ENCODE measurements at regions not wholly inside any gene's neighbourhood (a gene's known extent, or its start where the extent isn't known, plus 50 kb on each side); places are given as distances from the start of the nearest gene placed in this dataset.

DNA sequence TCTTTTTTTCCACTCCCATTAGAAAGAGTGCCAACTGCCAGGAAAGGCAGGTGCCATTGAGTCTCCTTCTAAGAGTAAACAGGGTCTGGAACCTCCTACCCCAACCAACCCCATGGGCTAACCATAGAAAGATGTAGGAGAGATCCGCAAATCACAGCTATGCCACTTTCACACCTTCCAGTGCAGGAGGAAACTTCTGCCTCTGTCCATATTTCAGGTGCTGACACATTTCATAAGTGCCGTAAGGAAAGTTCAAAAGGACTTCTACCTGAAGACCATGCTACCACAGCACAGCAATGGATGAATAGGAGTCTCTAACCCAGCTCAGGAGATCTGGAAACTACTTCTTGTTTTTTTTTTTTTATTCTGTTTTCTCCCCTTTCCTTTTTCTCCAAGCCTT, 145.8 kb downstream of the FBXO8 start:
- ChIA-PET CTCF (ENCODE audit: low intra/inter-chr PET ratio) (no interaction called here), POLR2A (interaction anchor here (1.6 kb wide), 1 partner anchor 10 kb away, joined by 5 read pairs; no protein-coding TSS in a partner anchor)
- DNase-seq (ENCODE audit: extremely low read depth in 1 of 4, low spot score in 3 of 4): no peak
- H3K27ac ChIP-seq (ENCODE audit: extremely low read depth, low read depth, low read length): no peak overlapping the region
- H3K4me1 ChIP-seq (replicated peaks in 1 of 2; ENCODE audit: control insufficient read depth in 2 of 2, insufficient read depth in 2 of 2, low read length in 2 of 2): no peaks in the 10 kb centered on the region; a peak in 2 of 5 replicates
- TF ChIP-seq EHMT2 (IDR thresholded peaks at IDR 0.05): 0 out of 2 replicates have a peak, but pooled peaks have one; percentile 51
- TF ChIP-seq SNRNP70 (optimal IDR thresholded peaks at IDR 0.05; ENCODE audit: low read depth, low read length): no peak
- TF ChIP-seq, protein P1, sequence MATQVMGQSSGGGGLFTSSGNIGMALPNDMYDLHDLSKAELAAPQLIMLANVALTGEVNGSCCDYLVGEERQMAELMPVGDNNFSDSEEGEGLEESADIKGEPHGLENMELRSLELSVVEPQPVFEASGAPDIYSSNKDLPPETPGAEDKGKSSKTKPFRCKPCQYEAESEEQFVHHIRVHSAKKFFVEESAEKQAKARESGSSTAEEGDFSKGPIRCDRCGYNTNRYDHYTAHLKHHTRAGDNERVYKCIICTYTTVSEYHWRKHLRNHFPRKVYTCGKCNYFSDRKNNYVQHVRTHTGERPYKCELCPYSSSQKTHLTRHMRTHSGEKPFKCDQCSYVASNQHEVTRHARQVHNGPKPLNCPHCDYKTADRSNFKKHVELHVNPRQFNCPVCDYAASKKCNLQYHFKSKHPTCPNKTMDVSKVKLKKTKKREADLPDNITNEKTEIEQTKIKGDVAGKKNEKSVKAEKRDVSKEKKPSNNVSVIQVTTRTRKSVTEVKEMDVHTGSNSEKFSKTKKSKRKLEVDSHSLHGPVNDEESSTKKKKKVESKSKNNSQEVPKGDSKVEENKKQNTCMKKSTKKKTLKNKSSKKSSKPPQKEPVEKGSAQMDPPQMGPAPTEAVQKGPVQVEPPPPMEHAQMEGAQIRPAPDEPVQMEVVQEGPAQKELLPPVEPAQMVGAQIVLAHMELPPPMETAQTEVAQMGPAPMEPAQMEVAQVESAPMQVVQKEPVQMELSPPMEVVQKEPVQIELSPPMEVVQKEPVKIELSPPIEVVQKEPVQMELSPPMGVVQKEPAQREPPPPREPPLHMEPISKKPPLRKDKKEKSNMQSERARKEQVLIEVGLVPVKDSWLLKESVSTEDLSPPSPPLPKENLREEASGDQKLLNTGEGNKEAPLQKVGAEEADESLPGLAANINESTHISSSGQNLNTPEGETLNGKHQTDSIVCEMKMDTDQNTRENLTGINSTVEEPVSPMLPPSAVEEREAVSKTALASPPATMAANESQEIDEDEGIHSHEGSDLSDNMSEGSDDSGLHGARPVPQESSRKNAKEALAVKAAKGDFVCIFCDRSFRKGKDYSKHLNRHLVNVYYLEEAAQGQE (IDR thresholded peaks at IDR 0.05; ENCODE audit: borderline replicate concordance): peak; percentile 76
- TF ChIP-seq, protein P1 (CRISPR knock-in tag; IDR thresholded peaks at IDR 0.05; ENCODE audit: low read depth): no peak
- H4K20me1 ChIP-seq (replicated peaks; ENCODE audit: control insufficient read depth, insufficient read depth, low read length): no peaks in the 10 kb centered on the region
- no peaks in the 10 kb centered on the region for H3K9me1 ChIP-seq (ENCODE audit: control insufficient read depth, insufficient read depth, low read length)
- in situ Hi-C loops (cut with MboI): no loop called here
- no TSS peak for BruUV-seq (replicated peaks)
- intact Hi-C loops (cut with micrococcal nuclease): no loop called here
- no peaks in the 10 kb centered on the region for H3K9me3 ChIP-seq (replicated peaks; ENCODE audit: control insufficient read depth, insufficient read depth, low read depth, low read length)
- no peak overlapping the region for H3K9ac ChIP-seq (ENCODE audit: insufficient read depth in 1 of 2, low read depth in 2 of 2, low read length in 2 of 2)
- H3K4me3 ChIP-seq: no peak overlapping the region
- no peak overlapping the region for H3K4me2 ChIP-seq (ENCODE audit: insufficient read depth, low read length)
- no peak for FAIRE-seq
- no peak overlapping the region for H2AFZ ChIP-seq (ENCODE audit: low read depth, low read length)
- no peaks in the 10 kb centered on the region for H3K79me2 ChIP-seq (ENCODE audit: control insufficient read depth, insufficient read depth, low read length)
- 47% methylated on average over 2 of the region's 2 CpGs for WGBS (ENCODE audit: insufficient coverage, low coverage, missing lambda C conversion rate)
- ATAC-seq: no peak
- H3K36me3 ChIP-seq (ENCODE audit: control insufficient read depth, insufficient read depth, low read length): no peaks in the 10 kb centered on the region
- H3K27me3 ChIP-seq (ENCODE audit: control insufficient read depth in 2 of 2, insufficient read depth in 2 of 2, low read length in 2 of 2): no peaks in the 10 kb centered on the region

Measured in K562 (cell line).